ENCODE measurements at regions not wholly inside any gene's neighbourhood (a gene's known extent, or its start where the extent isn't known, plus 50 kb on each side); places are given as distances from the start of the nearest gene placed in this dataset.

DNA sequence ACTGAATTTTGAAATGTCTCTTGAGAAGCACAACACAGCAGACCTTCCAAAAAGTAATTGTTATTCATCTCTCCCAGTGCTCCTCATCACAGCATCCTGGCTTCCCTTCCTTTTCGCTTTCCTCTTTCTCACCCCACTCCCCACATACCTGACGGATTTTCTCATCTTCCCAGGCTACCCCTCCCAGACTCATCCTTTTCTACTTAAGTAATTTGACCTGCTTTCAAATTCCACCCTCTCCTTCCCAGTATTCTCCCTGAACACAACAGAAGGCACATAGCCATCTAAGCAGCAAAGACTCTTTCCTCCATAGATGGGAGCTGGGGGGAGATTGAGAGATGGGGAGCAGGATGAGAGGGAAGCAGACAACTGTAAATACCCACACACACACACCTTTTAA lies 187.1 kb upstream of the STT3B start:
- H4K5ac ChIP-seq (ENCODE audit: low read depth, low read length) = no peak overlapping the region
- no peak overlapping the region for H3K27ac ChIP-seq (ENCODE audit: insufficient read depth, low read length)
- H4K91ac ChIP-seq (ENCODE audit: insufficient read depth, low read depth, low read length) = no peak overlapping the region
- H2BK120ac ChIP-seq (ENCODE audit: low read depth, low read length) = no peak overlapping the region
- no peak overlapping the region for H2AK5ac ChIP-seq (ENCODE audit: low read depth, low read length)
- DNase-seq = no peak
- H2AK9ac ChIP-seq (replicated peaks; ENCODE audit: low read depth, low read length, poor library complexity) = no peak overlapping the region
- H3K27me3 ChIP-seq (ENCODE audit: control insufficient read depth, insufficient read depth, low read length) = peaks cover 5% of the 10 kb centered on the region
- no peaks in the 10 kb centered on the region for H3K4me1 ChIP-seq (ENCODE audit: control insufficient read depth, insufficient read depth, low read length)
- no peak overlapping the region for H3K18ac ChIP-seq (ENCODE audit: low read depth, low read length)
- H2BK5ac ChIP-seq (ENCODE audit: low read depth, low read length, poor library complexity, severe bottlenecking) = no peak overlapping the region
- no peaks in the 10 kb centered on the region for H3K9me1 ChIP-seq (ENCODE audit: insufficient read depth, low read length)
- H3K56ac ChIP-seq (ENCODE audit: extremely low read depth, insufficient read depth, low read length) = no peak overlapping the region
- POLR2A ChIA-PET (ENCODE audit: unreplicated experiment) = no interaction called here
- CTCF ChIA-PET = no interaction called here
- H3K9ac ChIP-seq (ENCODE audit: low read depth, low read length) = no peak overlapping the region
- no peak overlapping the region for H2BK15ac ChIP-seq (ENCODE audit: low read depth, low read length)
- BruUV-seq (replicated peaks) = no TSS peak
- no peaks in the 10 kb centered on the region for H3K79me1 ChIP-seq (ENCODE audit: low read depth in 1 of 2, low read length in 2 of 2)
- no peaks in the 10 kb centered on the region for H4K20me1 ChIP-seq (ENCODE audit: insufficient read depth, low read length)
- dilution Hi-C loops (cut with HindIII; ENCODE audit: low sequenced_read_pairs, unreplicated experiment) (no loop called here), in situ Hi-C loops (cut with MboI; ENCODE audit: low sequenced_read_pairs) (no loop called here), intact Hi-C loops (cut with micrococcal nuclease) (no loop called here)
- no peak overlapping the region for H4K8ac ChIP-seq (ENCODE audit: low read depth in 2 of 2, low read length in 2 of 2)
- no peak overlapping the region for H3K4me2 ChIP-seq (ENCODE audit: low read depth, low read length)
- WGBS, 2 experiments (ENCODE audit: extremely low coverage in 2 of 2, insufficient read length in 1 of 2) = no CpG with 5 or more reads among the region's 2 CpGs
- TF ChIP-seq BHLHE40 (IDR thresholded peaks at IDR 0.05; ENCODE audit: low read depth, low read length) = no peak
- no peak for TF ChIP-seq POLR2A (IDR thresholded peaks at IDR 0.05; ENCODE audit: low read depth, low read length)
- no peak for TF ChIP-seq NFE2L2 (IDR thresholded peaks at IDR 0.05; ENCODE audit: low read depth, low read length)
- TF ChIP-seq, protein P1, sequence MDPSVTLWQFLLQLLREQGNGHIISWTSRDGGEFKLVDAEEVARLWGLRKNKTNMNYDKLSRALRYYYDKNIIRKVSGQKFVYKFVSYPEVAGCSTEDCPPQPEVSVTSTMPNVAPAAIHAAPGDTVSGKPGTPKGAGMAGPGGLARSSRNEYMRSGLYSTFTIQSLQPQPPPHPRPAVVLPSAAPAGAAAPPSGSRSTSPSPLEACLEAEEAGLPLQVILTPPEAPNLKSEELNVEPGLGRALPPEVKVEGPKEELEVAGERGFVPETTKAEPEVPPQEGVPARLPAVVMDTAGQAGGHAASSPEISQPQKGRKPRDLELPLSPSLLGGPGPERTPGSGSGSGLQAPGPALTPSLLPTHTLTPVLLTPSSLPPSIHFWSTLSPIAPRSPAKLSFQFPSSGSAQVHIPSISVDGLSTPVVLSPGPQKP (IDR thresholded peaks at IDR 0.05; ENCODE audit: borderline replicate concordance, low read depth, low read length) = no peak
- no peak for TF ChIP-seq CHD1 (IDR thresholded peaks at IDR 0.05; ENCODE audit: low read depth, low read length)
- TF ChIP-seq, protein P2, sequence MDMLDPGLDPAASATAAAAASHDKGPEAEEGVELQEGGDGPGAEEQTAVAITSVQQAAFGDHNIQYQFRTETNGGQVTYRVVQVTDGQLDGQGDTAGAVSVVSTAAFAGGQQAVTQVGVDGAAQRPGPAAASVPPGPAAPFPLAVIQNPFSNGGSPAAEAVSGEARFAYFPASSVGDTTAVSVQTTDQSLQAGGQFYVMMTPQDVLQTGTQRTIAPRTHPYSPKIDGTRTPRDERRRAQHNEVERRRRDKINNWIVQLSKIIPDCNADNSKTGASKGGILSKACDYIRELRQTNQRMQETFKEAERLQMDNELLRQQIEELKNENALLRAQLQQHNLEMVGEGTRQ (IDR thresholded peaks at IDR 0.05; ENCODE audit: low read depth, low read length) = no peak
- TF ChIP-seq CEBPB (IDR thresholded peaks at IDR 0.05; ENCODE audit: low read depth, low read length) = no peak
- TF ChIP-seq MXI1 (IDR thresholded peaks at IDR 0.05; ENCODE audit: borderline replicate concordance, low read depth, low read length) = no peak
- TF ChIP-seq RFX5 (IDR thresholded peaks at IDR 0.05; ENCODE audit: low read depth, low read length) = no peak
- TF ChIP-seq FOS (IDR thresholded peaks at IDR 0.05; ENCODE audit: low read depth, low read length) = no peak
- TF ChIP-seq CTCF (conservative IDR thresholded peaks at IDR 0.05; ENCODE audit: low read depth, low read length) = no peak
- H3K23ac ChIP-seq (ENCODE audit: low read depth, low read length) = no peak overlapping the region
- no peak overlapping the region for H3K14ac ChIP-seq (replicated peaks; ENCODE audit: low read depth, low read length)
- H2BK20ac ChIP-seq (ENCODE audit: low read depth, low read length) = no peak overlapping the region
- no peaks in the 10 kb centered on the region for H3K36me3 ChIP-seq (ENCODE audit: control insufficient read depth, insufficient read depth, low read length)
- H3K9me3 ChIP-seq (ENCODE audit: control insufficient read depth, insufficient read depth, low read length) = no peaks in the 10 kb centered on the region
- no peak for ATAC-seq (ENCODE audit: low read depth)
- H2AFZ ChIP-seq (replicated peaks; ENCODE audit: low read length, poor library complexity) = no peak overlapping the region
- no peak overlapping the region for H3K4ac ChIP-seq (ENCODE audit: low read depth, low read length)
- H3K4me3 ChIP-seq (ENCODE audit: insufficient read depth, low read depth, low read length) = no peak overlapping the region

Data from IMR-90 (cell line).